DMS 273 (cell line): ENCODE measurements at regions not wholly inside any gene's neighbourhood (a gene's known extent, or its start where the extent isn't known, plus 50 kb on each side); places are given as distances from the start of the nearest gene placed in this dataset.

ENCODE experiments used
- DNase-seq: peaks from one replicate; lab custom pipeline; 2025; ENCODE audit not compliant: unreplicated experiment; lab: John Stamatoyannopoulos, UW

DNA sequence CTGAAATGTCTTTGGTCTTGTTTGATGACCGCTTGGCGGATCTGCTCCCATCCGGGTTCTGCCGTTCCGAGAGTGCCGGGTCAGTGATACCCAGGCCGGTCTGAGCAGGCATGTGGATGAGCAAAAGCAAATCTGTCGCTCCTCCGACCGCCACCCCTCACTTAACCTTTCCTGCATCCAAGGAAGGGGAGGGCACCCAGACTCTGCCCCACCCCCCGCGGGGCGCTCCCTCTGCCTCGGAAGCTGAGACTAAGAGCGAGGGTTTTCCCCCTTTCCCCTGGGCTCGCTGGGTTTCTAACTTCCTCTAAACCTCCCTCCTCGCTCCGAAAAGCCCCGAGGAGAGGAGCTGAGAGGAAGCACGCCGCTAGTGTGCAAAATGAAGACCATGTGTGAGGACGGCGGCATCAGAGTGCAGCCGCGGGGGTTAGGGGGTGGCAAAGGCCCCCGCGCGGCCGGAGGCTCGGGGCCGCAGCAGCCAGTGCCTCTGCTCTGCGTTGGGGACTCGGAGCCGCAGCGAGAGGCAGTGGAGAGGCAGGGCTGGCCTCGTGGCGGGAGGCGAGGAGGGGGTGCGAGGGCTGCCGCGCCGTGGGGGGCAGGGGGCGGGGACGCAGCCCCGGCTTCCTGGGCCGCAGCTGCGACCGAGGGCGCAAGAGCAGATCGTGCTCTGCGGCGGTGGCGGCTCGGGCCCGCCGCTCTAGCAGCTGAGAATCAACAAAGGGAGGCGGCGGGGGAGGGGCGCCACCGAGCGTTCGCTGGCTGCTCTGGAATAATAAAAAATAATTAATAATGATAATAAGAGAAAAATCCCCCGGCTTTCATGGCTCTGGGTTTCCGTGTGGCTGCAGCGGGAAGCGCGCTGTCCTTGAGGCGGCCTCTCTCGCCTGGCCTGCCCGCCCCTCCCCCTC is 55.8 kb upstream of the BCOR start:
- DNase-seq = peak; percentile 76

DNA sequence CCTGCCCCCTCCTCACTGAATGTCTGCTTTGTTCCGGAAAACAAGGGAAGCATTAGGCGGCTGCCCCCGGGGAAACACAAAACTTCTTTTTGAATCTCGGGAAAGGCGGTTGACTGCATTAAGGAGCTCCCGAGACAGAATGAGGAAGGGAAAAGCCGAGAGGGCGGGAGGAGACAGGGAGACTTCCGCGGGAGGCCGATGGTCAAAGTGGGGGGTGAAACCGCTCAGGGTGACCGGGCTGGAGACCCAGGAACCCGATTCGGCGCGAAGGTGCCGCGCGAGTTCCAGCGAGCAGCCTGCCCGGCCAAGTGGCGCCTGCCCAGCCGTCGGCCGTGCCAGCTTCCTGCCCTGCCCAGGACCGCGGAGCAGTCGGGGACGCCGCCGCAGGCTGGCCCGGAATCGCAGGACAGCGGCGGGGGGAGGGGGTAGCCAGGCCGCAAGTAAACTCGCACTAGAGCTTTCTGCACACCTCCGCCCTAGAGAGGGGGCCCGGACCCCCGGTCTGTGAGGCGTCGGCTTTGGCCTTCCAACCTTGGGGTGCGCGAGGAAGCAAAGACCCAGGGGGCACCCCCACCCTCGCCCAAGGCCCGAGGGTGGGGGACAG is 55.1 kb upstream of the BCOR start:
- peak; percentile 54 for DNase-seq

- DNase-seq = no peak
Measured at GRCh38 chrX:40152173-40152711, 54.5 kb upstream of the BCOR start.

DNA sequence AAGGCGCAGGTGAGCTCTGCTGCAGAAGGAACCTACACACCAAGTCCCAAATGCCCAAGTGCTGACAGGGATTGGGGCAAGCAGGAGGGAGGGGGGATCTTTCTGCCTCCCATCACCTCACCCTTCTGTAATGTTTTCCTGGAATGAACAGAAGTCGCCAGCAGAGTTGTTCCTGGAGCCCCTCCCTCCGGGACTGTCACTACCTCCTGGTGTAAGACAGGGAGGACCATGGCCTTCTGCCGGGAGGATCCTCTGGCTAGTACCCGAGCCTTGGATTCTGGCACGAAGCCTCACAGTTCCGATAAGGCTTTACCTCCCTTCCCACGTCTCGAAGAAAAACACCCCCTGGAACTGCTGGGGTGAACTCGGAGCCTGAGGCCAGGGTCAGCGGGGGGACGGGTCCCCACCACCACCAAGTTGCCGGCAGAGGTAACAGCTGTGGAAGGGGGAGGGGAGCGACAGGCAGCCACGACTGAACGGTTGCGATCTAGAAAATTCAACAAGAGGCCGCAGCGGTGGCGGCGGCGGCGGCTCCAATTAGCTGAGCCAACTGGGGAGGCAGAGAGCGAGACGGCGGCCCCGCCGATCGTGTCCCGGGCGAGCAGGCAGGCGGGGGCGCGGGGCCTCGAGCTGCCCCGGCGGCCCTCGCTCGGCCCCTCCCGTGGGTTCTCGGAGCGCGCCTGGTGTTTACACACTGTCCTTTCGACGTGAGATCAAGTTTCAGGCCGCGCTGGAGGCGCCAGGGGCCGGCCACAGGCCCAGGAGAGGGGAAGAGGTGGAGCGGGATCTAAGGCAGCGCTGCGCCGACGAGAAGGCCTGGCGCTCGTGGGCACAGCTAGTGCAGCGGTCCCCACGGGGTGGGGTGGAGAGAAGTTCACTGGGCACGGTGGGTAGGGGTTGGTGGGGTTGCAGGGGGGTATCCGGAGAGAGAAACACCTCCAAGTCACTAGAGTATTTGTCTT is 53.7 kb upstream of the BCOR start:
- DNase-seq = no peak

DNA sequence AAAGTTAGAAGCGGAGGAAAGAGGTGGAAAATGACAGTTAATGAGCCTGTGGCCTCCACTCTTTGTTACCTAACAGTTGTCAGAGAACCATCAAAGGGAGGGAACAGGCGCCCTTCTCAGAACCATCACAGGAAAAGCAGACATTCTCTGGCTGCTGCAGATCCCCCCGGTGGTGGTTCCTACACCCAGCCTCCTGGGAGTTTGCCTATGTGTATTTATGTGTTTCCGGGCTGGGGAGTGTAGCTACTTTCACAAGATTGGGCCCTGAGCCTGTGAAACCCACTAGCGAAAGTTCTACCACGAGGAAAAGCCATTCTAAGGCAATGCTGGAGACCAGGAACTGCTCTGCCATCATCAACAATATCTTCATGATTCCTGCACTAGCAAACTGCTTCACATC is 52.7 kb upstream of the BCOR start:
- no peak for DNase-seq

GRCh38 chrX:40149286-40150175 is 51.8 kb upstream of the BCOR start:
- no peak for DNase-seq

DNA sequence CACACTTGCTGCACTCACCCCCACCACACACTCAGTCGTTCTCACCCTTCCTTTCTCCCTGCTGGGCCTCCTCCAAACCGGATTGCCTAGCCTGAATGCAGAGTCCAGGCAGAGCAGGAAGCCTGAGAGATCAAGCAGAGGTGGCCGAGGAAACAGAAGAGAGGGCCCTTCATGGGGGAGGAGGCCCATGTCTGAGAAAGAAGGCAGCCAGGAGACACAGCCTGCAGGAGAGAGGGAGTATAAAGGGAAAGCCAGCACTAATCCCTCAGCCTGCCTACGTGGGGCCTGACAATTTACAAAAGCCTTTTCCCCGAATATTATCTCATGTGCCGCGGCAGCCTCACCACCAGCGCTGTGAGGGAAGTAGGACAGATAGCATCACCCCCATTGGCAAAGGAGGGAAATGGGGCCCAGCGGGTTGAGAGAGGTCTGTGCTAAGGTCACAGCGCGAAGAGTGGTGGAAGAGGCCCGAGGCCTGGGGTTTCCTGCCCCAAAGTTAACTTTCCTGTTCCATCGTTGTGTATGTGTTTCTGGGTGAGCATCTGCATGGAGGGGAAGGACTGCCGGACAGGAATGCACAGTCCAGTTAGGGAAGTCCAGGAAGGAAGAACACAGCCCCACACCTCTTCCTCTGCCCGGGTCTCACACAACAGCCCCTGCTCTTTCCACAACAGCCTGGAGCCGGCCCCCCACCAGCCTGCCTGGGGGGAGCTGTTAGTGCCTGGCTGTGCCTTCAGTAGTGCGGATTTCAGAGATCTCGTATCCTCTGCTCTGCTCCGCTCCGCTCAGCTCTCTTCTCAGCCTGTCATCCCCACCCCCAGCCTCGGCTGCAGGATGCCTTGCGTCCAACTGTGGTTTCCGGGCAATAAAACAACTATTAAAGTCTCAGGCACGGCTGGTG is 50.9 kb upstream of the BCOR start:
- DNase-seq = no peak

DNA sequence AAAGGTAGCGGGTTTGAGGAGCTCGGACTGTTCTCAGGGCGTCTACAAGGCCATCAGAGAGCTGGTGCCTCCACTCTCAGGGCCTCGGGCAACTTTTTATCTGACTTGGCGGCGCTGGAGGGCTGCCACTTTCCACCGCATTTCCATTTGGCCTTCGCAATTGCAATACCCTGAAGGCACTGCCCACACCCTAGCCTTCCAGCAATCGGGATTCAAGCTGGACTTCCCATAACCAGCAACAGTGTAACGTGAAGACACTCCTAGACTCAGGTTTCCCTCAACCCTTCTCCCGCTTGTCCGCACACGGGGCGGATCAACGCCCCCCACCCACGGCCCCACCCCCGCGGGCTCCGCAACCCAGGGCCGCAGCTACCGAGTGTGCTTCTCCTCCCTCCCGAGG is 50.2 kb upstream of the BCOR start:
- DNase-seq = no peak
